Fibroblast of mammary gland (primary cell): ENCODE measurements at regions not wholly inside any gene's neighbourhood (a gene's known extent, or its start where the extent isn't known, plus 50 kb on each side); places are given as distances from the start of the nearest gene placed in this dataset.

Experiments used
- DNase-seq: peaks from one replicate; pipeline ENCODE4 v3.0.0-alpha.2; 2010; ENCODE audit warnings: low read depth
- H3K4me3 ChIP-seq: 2 replicates; pipeline ENCODE4 v1.5.1; 2011; ENCODE audit warnings: low read depth, mild to moderate bottlenecking, low read length, moderate library complexity; ENCODE audit not compliant: control insufficient read depth
- TF ChIP-seq, protein P1 (sequence below): conservative IDR thresholded peaks from 2 replicates; pipeline ENCODE4 v1.5.1; 2011; ENCODE audit warnings: low read depth, low read length, inconsistent platforms; ENCODE audit not compliant: control insufficient read depth, insufficient read depth

DNA sequence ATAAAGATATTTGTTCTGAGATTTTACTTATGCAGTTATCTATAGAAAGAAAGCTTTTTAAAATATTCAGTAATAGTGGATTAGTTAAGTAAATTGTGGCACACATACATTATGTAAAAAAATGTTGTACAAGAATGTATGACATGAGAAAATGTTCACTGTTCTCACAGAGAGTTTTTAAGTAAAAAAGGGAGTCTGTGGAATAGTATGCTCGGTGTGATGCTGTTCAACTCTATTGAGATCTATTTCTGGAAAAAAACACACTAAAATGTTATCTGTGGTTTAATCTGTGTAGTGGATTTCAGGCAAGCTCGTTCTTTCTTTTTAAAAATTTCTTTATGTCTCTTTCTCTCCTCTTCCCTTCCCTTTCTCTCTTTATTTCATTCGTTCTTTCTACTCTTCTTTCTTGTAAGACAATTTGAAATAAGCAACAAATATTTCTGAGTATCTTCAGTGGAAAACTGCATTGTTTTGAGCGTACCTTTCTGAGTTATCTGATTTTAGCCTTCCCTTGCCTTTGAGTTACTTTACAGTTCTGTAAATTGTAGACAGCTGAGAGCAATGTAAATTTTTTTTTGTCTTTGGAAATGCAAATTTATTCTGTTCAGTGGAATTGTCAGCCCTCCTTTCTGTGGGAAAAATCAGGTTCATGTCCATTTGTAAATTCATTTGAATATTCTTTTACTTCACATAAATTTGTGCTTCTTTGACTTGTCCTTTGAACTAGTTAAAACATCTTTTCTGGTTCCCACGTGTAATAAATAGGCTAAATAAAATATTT is 229.0 kb upstream of the NOX3 start:
- TF ChIP-seq, protein P1, sequence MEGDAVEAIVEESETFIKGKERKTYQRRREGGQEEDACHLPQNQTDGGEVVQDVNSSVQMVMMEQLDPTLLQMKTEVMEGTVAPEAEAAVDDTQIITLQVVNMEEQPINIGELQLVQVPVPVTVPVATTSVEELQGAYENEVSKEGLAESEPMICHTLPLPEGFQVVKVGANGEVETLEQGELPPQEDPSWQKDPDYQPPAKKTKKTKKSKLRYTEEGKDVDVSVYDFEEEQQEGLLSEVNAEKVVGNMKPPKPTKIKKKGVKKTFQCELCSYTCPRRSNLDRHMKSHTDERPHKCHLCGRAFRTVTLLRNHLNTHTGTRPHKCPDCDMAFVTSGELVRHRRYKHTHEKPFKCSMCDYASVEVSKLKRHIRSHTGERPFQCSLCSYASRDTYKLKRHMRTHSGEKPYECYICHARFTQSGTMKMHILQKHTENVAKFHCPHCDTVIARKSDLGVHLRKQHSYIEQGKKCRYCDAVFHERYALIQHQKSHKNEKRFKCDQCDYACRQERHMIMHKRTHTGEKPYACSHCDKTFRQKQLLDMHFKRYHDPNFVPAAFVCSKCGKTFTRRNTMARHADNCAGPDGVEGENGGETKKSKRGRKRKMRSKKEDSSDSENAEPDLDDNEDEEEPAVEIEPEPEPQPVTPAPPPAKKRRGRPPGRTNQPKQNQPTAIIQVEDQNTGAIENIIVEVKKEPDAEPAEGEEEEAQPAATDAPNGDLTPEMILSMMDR, result no peak
- no peak for DNase-seq
- H3K4me3 ChIP-seq, result no peak overlapping the region

DNA sequence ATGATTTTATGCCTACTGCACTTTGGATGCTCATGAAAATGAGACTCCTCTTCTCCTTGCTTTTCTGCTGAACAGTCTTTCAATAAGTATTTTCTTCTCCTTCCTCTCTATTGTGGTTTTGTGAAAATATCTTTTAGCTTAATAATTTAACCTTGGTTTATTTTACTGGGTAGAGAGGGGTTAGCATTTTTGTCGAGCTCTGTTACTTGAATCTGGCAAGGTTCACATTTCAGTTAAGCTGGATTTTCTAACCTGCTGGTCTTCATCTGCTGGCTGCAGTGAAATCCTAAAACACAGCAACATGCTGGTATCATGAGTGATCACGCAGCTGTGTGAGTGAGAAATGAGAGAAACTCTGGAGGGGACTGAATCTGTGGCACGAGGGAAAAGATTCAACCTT is 222.7 kb upstream of the NOX3 start:
- DNase-seq, result no peak
- no peak overlapping the region for H3K4me3 ChIP-seq
- TF ChIP-seq, protein P1, result no peak

DNA sequence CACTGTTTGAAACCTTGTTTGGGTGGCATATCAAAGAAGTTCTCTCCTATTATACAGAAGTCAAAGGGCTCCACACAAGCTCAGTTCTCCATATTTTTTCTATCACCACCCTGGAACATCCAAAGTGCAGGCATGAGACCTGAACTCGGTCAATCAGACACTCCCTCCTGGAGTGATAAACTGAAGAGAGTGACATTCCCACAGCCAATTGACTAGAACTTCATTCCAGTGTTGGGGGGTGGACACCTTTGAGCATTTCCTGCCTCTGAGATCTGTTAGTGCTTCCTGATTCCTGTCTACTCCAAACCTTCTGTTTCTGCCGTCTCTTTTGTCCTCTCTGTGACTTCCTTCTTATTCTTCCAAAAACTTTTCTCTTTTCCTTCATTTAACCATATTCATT is 220.7 kb upstream of the NOX3 start:
- TF ChIP-seq, protein P1, result no peak
- no peak for DNase-seq
- no peak overlapping the region for H3K4me3 ChIP-seq

DNA sequence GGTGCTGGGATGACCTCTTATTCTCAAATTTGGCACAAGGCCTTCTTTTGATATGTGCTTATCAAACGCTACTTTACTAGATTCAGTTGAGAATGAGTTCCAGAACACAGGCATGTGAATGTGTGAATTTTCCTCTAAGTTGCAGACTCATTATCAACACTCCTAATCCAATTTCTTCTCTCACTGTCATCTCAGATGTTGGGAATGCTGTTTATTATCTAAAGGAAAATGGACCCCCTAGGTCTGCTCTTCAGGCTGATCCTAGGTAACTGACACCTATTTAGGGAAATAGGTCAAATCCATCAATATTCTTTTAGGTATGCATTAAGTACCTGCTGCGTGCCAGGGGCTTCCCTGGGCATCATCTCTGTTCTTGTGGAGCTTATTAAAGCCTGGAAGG is 215.0 kb upstream of the NOX3 start:
- TF ChIP-seq, protein P1, result no peak
- no peak overlapping the region for H3K4me3 ChIP-seq
- DNase-seq, result no peak

DNA sequence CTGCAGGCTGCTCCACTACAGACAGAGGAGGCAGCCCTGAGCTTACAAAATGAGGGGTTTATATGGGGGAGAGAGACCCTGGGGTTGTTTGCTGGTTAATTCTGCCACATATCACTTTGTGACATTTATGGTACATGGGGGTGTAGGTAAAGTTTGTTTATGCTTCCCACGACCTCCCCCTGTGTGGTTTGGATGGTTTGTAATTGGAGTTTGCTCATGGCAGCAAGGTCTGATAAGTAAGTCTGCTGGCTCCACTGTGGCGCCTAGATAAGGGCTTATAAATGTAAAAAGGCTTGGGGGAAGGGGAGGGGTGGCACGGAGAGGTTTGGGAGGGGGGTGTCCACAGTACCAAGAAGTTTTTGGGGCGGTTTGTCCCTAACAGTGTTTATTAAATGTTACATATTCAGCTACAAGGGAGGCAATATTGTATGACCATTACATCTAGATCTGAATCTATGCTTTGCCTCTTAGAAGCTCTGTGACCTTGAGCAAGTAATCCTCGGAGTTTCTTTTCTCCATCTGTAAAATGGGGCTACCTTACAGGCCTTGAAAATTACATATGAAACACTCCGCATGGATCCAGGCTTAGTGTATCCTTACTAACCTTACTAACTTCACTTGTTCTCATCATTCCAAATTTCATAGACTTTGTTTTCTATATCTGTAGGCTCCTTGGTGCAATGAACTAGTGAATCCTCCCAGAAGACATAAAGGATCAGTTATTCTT is 204.8 kb upstream of the NOX3 start:
- DNase-seq, result no peak
- TF ChIP-seq, protein P1, result no peak
- H3K4me3 ChIP-seq, result no peak overlapping the region

DNA sequence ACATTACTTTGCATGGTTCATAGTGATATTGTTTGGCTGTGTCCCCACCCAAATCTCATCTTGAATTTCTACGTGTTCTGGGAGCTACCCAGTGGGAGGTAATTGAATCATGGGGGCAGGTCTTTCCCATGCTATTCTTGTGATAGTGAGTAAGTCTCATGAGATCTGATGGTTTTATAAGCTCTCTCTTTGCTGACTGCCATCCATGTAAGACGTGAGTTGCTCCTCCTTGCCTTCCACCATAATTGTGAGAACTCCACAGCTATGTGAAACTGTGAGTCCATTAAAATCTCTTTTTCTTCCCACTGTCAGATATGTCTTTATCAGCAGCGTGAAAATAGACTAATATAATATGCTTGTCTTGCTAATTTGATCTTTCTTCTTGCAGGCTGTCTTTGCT is 200.4 kb upstream of the NOX3 start:
- no peak for DNase-seq
- TF ChIP-seq, protein P1, result no peak
- no peak overlapping the region for H3K4me3 ChIP-seq
